ENCODE measurements at regions not wholly inside any gene's neighbourhood (a gene's known extent, or its start where the extent isn't known, plus 50 kb on each side); places are given as distances from the start of the nearest gene placed in this dataset.
"Not testable (repeated sequence)": the region's sequence is repeated elsewhere in the genome, so short reads cannot be mapped to it uniquely, and the experiment has no call there.

GRCh38 chr2:64932371-64933216 is 56.6 kb upstream of the SLC1A4 start:
- H3K36me3 ChIP-seq (ENCODE audit: control insufficient read depth, insufficient read depth, low read length): no peaks in the 10 kb centered on the region
- WGBS, 2 experiments (ENCODE audit: insufficient coverage in 2 of 2): 82 to 97% methylated on average over 6 to 7 of the region's 9 CpGs
- peaks cover 11% of the 10 kb centered on the region for H3K9me3 ChIP-seq (ENCODE audit: control insufficient read depth, low read length)
- H3K27ac ChIP-seq (ENCODE audit: low read depth, low read length, severe bottlenecking): no peak overlapping the region
- H3K4me3 ChIP-seq (ENCODE audit: extremely low read depth, insufficient read depth, low read length, poor library complexity, severe bottlenecking): no peak overlapping the region
- no peaks in the 10 kb centered on the region for H3K4me1 ChIP-seq (ENCODE audit: control insufficient read depth, insufficient read depth, low read length, poor library complexity, severe bottlenecking)

DNA sequence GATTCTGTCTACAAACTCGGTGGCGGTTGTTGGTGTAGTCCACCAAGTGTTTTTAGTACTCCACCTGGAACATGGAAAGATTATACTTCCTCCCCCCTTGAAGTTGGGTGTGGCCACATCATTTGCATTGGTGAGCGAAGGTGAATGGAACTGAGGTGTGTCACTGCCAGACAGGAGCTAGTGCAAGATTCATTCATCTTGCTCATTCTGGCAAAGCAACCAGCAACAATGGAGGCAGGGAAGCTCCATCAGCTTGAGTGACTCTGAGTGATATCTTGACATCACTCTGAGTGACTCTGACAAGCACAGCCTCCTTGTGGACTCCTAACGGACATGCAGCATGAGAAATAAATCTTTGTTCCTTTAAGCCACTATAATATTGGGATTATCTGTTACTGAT is 54.7 kb upstream of the SLC1A4 start:
- WGBS, 2 experiments (ENCODE audit: insufficient coverage in 2 of 2): 96 to 100% methylated on average over 1 to 3 of the region's 4 CpGs
- no peaks in the 10 kb centered on the region for H3K36me3 ChIP-seq (ENCODE audit: control insufficient read depth, insufficient read depth, low read length)

GRCh38 chr2:64936809-64937208 is 52.4 kb upstream of the SLC1A4 start:
- H3K4me1 ChIP-seq (ENCODE audit: control insufficient read depth, insufficient read depth, low read length, poor library complexity, severe bottlenecking): no peaks in the 10 kb centered on the region
- H3K9me3 ChIP-seq (ENCODE audit: control insufficient read depth, low read length): peaks cover 9% of the 10 kb centered on the region
- H3K4me3 ChIP-seq (ENCODE audit: extremely low read depth, insufficient read depth, low read length, poor library complexity, severe bottlenecking): no peak overlapping the region
- 80 to 83% methylated on average over 1 of the region's 1 CpG for WGBS, 2 experiments (ENCODE audit: insufficient coverage in 2 of 2)
- H3K27ac ChIP-seq (ENCODE audit: low read depth, low read length, severe bottlenecking): no peak overlapping the region
- H3K36me3 ChIP-seq (ENCODE audit: control insufficient read depth, insufficient read depth, low read length): no peaks in the 10 kb centered on the region

More for the DNA sequence above, 54.7 kb upstream of the SLC1A4 start:
- Histone ChIP-seq H3K4me3 (ENCODE audit: extremely low read depth, insufficient read depth, low read length, poor library complexity, severe bottlenecking) (no peak overlapping the region), H3K9me3 (ENCODE audit: control insufficient read depth, low read length) (peaks cover 9% of the 10 kb centered on the region), H3K4me1 (ENCODE audit: control insufficient read depth, insufficient read depth, low read length, poor library complexity, severe bottlenecking) (no peaks in the 10 kb centered on the region), H3K27ac (ENCODE audit: low read depth, low read length, severe bottlenecking) (no peak overlapping the region)

- H3K27ac ChIP-seq (ENCODE audit: low read depth, low read length, severe bottlenecking); H3K9me3 ChIP-seq (ENCODE audit: control insufficient read depth, low read length): not testable (repeated sequence)
Observed at GRCh38 chr2:64937314-64937686, 51.9 kb upstream of the SLC1A4 start.

GRCh38 chr2:64937687-64938491 is 51.3 kb upstream of the SLC1A4 start:
- H3K4me1 ChIP-seq (ENCODE audit: control insufficient read depth, insufficient read depth, low read length, poor library complexity, severe bottlenecking): no peaks in the 10 kb centered on the region
- H3K4me3 ChIP-seq (ENCODE audit: extremely low read depth, insufficient read depth, low read length, poor library complexity, severe bottlenecking): no peak overlapping the region
- WGBS, 2 experiments (ENCODE audit: insufficient coverage in 2 of 2): 80 to 87% methylated on average over 9 to 13 of the region's 13 CpGs

More at GRCh38 chr2:64937314-64937686, 51.9 kb upstream of the SLC1A4 start:
- not testable (repeated sequence) for H3K36me3 ChIP-seq (ENCODE audit: control insufficient read depth, insufficient read depth, low read length); H3K4me1 ChIP-seq (ENCODE audit: control insufficient read depth, insufficient read depth, low read length, poor library complexity, severe bottlenecking); H3K4me3 ChIP-seq (ENCODE audit: extremely low read depth, insufficient read depth, low read length, poor library complexity, severe bottlenecking)
- 88 to 91% methylated on average over 4 to 5 of the region's 5 CpGs for WGBS, 2 experiments (ENCODE audit: insufficient coverage in 2 of 2)

GRCh38 chr2:64938607-64939285 is 50.5 kb upstream of the SLC1A4 start:
- Histone ChIP-seq H3K36me3 (ENCODE audit: control insufficient read depth, insufficient read depth, low read length) (no peaks in the 10 kb centered on the region), H3K27ac (ENCODE audit: low read depth, low read length, severe bottlenecking) (no peak overlapping the region), H3K9me3 (ENCODE audit: control insufficient read depth, low read length) (peaks cover 9% of the 10 kb centered on the region), H3K4me3 (ENCODE audit: extremely low read depth, insufficient read depth, low read length, poor library complexity, severe bottlenecking) (no peak overlapping the region), H3K4me1 (ENCODE audit: control insufficient read depth, insufficient read depth, low read length, poor library complexity, severe bottlenecking) (no peaks in the 10 kb centered on the region)
- WGBS, 2 experiments (ENCODE audit: insufficient coverage in 2 of 2): 78 to 93% methylated on average over 6 of the region's 7 CpGs

More at GRCh38 chr2:64937687-64938491, 51.3 kb upstream of the SLC1A4 start:
- Histone ChIP-seq H3K27ac (ENCODE audit: low read depth, low read length, severe bottlenecking) (no peak overlapping the region), H3K36me3 (ENCODE audit: control insufficient read depth, insufficient read depth, low read length) (no peaks in the 10 kb centered on the region), H3K9me3 (ENCODE audit: control insufficient read depth, low read length) (peaks cover 9% of the 10 kb centered on the region)

DNA sequence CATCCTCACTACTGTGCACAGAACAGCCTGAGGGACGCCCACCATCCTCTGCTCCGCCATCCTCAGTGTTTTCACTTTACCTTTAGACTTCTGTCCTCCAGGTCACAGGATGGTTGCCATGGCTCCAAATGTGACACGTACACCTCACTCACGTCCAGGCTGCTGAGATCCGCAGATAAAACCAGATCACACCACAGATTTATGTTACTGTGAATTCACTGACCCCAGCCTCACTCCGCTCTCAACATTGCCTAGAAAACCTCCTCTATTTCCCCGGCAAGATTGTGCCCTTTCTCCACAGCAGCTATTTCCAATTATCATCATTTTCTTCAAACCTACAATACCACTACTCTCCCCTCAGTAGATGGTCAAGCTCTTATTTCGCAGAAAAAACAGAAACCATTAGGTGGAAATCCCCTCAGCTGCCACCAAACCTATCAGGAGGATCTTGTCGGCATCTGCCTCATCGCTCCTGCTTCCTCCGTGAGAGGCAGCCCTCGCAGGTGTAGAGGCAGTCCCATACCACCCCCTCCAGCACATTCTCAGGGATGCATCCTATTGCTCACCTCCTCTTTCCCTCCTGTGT is 49.8 kb upstream of the SLC1A4 start:
- no peak overlapping the region for H3K4me3 ChIP-seq (ENCODE audit: extremely low read depth, insufficient read depth, low read length, poor library complexity, severe bottlenecking)
- WGBS, 2 experiments (ENCODE audit: insufficient coverage in 2 of 2): 76 to 82% methylated on average over 11 to 12 of the region's 12 CpGs
- H3K9me3 ChIP-seq (ENCODE audit: control insufficient read depth, low read length): peaks cover 9% of the 10 kb centered on the region
- no peaks in the 10 kb centered on the region for H3K36me3 ChIP-seq (ENCODE audit: control insufficient read depth, insufficient read depth, low read length)
- no peak overlapping the region for H3K27ac ChIP-seq (ENCODE audit: low read depth, low read length, severe bottlenecking)
- H3K4me1 ChIP-seq (ENCODE audit: control insufficient read depth, insufficient read depth, low read length, poor library complexity, severe bottlenecking): no peaks in the 10 kb centered on the region

Data from mesodermal cell (in vitro differentiated cells).